Muscle of arm (tissue), 1 donor: ENCODE measurements at regions not wholly inside any gene's neighbourhood (a gene's known extent, or its start where the extent isn't known, plus 50 kb on each side); places are given as distances from the start of the nearest gene placed in this dataset.
"Not testable (repeated sequence)": the region's sequence is repeated elsewhere in the genome, so short reads cannot be mapped to it uniquely, and the experiment has no call there.

Experiments used
- DNase-seq: peaks from one replicate; pipeline ENCODE4 v3.0.0-alpha.2; 2013

DNA sequence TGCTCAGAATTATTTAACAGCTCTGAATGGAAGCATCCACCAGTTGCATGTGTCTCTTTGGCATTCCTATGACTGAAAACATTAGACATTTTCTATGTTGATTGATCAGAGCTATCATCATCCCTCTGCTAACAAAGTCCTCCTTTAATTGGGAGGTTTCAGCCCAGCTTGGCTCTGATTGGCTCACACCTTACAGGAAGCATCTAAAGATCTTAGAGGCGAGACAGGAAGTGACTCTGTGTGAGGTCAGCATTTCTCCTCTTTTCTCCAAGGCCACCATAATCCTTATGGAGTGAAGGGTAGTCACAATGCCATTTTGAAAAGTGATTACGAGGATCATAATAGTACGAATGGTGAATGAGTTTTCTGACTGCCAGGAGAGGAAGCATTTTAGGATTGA lies 260.8 kb downstream of the MIAT start:
- no peak for DNase-seq

DNA sequence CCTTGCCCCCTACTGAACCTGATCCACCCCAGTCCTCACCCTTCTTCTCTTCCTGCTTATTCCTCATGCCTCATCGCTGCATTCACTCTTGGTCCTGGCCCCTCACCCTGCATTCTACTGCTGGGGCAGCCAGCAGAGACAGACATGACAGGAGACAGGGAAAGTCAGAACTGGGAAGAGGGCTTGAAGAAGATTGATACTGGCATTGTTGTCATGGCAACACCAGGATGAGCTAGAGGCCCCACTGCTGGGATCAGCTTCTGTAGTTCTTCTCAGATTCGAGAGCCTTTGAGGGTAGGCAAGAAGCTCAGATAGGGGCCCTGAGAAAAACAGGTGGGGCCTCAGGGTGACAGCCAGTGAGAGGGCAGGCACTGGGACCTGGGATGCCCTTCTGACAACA lies 264.3 kb downstream of the MIAT start:
- no peak for DNase-seq

DNA sequence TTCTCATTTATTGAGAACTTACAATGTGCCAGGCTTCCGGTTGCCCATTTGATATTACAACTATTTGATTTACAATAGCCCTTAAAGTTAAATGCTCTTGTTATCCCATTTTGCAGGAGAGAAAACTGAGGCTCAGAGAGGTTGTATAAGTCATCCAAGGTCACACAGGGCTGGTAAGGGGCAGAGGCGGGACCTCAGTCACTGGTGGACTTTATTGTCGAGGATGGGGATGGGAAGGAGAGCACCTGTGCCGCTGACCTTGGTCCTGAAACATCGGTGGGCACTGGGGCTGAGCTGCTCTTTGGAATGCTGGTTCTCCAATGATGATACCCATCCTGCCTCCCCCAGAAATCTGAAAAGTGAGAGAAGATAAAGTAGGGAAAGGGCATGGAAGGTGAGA lies 265.4 kb downstream of the MIAT start:
- DNase-seq = no peak

DNA sequence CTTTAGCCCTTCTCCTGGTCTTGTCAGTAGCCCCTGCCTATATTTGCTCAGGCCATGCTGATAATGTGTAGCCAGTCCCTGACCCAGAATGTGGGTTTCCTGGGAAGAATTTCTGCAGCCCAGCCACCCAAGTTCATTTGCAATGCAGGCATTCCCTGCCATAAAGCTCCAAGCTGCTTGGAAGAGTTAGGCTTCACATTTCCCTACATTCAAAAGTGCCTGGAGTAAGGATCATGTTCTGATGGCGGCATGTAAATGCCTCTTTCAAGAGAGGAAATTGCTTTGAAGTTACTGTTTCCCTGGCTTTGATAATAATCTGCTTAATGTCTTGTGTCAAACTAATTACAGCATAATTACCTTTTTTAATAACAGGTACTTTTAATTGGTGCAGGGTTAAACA lies 266.1 kb downstream of the MIAT start:
- no peak for DNase-seq

DNA sequence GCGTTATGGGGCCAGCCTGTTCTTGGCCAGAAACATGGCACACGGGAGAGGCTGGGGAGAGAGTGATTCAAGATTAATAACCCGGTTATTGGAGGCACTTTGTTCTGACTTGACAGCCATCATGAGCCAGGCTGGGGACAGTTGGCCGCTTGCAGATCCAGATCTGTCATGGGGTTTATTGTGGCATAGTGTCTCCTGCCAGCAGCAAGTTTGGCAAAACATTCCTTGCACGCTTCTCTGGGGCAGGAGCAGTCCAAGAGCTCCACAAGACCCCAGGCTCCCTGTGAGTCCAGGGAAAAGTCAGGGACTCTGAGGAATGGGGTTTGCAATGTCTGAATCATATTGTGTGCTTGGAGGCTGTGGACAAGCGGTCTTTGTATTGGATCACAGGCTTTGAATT lies 270.4 kb downstream of the MIAT start:
- DNase-seq = no peak

DNA sequence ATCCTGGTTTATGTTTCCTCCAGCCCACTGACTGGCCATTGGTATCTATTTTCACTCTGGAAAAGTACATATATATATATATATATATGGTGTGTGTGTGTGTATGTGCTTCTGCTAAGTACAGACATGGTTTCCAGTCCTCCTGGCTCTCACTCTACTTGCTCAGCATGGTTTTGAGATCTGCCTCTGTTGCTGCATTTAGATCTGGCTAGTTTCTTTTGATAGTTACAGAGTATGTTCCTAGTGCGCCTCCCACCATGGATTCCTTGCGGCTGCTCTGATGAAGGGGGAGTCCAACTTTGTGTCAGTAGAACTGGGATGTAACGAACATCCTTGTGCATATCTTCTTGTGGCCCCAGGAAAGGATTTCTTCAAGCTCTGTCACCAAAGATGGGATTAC lies 274.1 kb downstream of the MIAT start:
- DNase-seq = no peak

DNA sequence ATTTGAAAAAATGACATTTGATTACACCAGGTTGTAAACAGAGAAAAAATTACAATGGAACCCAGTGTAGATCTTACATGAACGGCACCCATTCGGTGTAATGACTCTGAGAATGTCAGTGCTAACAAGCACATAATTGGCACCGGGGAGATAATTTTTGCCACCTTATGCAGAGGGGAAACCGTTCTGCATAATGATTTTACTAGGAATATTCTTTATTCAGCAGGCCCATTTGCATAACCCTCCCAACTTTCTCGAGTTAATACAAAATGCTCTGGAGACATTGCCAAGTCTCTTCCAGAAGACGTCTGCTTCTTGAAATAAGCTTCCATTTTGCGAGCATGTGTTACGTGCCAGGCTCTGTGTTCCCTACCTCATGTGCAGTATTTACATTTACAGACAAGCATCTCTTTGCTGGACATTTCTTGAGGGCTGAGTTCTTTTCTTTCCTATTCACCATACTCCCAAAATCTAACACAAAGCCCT lies 275.8 kb downstream of the MIAT start:
- DNase-seq = no peak

DNA sequence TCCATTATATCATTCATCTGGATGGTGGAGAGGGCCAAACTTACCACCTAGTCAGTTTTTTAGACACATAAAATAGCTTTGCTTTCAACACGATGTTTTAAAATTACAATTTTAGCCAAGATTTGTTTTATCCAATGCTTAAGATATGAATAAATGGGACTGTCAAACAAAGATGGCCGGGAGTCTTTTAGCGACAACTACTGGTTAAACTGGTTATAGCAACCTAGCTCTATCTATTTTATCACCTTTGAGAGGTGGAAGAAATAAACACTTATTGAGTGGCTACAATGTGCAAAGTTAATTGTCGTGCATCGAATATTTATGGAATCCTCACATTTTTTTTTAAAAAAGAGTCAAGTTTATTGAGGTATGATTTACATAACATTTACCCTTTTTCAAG lies 279.8 kb downstream of the MIAT start:
- no peak for DNase-seq

DNA sequence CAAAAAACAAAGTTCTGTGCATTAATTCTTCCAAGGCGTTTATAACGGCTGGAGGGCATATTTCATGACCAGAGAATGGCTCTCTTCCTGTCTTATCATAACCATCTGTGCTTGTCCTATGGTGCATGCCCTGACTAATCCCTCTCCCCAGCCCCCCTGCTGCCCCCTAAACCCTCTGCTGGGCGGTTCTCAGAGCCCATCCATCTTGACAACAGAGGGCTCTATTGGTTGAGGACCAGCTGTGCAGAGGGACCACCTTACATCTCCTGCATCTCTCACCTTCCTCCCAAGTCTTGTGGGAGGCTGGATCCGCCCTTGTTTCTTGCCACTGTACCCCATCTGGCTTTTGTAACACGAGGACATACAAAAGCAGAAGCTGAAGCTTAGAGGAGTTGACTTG lies 282.1 kb downstream of the MIAT start:
- no peak for DNase-seq

DNA sequence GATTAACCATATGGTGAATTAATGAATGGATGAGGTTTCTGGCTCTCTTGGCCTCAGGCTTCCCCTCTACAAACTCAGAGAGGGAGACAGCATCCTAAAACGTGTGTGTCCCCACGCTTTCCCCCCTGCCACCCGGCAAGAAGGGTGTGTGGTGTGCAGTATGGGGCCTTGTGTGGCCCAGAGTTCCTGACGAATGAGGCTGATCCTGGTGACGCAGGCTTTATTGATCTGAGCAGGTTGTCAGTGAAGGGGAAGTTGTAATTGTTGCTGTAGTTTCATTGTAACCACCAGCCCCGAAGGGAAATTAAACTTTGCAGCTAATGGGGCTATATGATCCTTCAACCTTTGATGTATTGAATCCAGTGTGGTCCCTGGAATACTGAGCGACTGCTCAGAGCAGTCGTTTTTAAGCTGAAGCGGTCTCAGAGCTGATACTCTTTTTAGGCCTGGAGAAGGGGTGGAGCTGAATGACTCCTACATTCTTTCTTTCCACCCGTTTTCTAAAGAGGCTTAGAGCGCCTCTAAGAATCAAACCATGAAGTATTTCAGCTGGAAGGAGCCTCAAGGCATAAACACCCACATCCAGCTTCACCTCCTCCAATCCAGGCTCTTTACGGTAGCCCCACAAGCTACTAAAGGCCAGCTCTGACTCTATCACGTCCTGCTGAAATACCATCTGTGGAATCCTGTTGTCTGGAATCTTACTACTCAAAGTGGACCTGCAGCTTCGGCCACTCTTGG lies 284.7 kb downstream of the MIAT start:
- DNase-seq = no peak

DNA sequence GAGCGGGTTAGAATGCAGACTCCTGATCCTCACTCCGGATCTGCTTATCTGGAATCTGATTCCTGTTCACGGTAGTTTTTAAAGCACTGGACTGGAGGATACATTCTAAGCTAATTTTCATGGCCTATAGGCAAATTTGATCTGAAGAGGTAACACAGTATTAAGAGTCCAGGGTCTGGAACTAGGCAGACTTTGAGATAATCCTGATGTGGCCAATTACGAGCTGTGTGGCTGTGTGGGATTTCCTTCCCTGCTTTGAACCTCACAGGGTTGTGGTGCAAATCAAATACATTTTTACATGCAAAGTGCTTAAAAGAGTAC lies 285.2 kb downstream of the MIAT start:
- no peak for DNase-seq

DNA sequence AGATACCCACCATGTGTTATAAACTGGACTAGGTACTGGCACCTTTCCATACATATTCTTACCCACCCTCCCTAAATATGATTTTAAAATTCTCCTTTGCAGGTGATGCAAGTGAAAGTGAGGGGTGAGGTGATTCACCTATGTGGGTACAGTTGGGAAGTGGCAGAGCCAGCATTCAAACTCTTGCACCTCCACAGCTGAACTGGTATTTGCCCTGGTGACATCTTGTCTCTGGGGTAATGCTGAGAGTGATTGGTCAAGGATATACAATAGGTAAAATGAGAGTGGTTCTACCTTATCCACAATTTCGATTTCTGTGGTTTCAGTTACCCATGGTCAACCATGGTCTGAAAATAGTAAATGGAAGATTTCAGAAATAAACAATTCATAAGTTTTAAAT lies 288.2 kb downstream of the MIAT start:
- DNase-seq = no peak

DNA sequence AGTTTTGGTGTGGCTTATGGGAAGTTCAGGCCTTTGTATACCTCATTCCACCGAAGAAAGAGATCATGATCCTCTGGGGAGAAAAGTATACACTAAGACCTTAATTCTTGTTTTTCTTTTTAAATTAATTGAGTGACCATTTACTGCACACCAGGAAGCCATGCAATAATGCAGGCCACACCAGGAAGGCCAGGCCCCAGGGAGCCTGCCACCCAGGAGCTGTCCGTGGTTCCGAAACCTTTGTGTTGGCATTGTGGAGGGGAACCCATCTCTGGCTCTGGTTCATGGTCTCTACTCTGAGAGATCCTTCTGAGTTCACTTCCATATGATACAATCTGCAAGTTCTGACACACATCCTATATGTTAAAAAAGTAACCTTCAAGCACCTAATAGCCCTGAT lies 291.8 kb downstream of the MIAT start:
- no peak for DNase-seq

DNA sequence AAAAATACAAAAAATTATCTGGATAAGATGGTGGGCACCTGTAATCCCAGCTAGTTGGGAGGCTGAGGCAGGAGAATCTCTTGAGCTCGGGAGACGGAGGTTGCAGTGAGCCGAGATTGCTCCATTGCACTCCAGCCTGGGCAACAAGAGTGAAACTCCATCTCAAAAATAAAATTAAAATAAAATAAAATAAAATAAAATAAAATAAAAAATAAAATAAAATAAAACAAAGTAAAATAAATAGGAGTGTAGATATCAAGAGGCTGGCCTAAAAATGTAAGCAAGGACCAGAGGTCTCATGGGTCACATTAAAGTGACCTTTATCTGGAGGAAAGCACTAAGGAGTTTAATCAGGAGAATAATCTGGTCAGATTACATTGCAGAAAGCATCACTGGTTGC lies 293.8 kb downstream of the MIAT start:
- not testable (repeated sequence) for DNase-seq

DNA sequence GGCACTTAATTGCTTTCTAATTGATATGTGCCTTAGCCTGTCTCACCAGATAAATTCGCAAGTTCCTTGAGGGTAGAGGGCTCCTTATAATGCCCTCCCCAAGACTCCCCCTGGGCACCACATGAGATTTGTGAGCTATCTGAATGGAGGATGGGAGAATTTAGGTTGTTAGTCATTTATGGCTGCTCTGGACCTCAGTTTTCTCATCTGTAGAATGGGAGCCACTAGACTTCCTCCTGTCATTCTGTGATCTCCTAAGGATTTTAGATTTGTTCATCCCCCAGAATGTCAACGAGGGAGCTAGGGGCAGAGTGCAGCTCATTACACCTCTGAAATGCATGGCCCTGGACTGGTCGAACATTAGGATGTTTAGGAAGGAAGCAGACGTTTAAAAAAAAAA lies 294.6 kb downstream of the MIAT start:
- no peak for DNase-seq

DNA sequence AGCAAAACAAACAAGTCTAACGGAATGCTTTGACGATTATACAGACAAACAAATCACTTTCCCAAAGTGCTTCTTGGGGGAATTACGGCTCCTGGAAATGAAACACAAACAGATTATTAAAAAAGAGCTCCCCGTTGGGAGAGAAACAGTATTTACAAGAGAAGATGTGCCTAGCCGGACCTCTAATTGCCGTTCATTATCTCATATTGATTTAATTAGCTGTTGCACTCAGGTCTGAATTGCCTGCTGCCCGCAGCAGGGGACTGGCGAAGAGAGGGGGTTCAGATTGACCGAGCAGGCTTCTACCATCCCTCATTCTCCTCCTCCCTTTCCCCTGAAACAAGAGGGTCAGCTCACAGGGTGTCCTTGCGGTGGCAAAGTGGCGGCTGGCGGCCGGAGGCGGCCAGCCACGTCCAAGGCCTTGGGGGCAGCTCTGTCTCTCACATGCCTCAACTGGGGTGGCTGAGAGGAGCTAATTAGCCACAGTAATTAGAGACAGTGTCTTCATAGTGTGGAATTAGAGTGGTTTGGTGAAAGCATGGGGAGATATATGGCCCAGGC lies 295.1 kb downstream of the MIAT start:
- no peak for DNase-seq

DNA sequence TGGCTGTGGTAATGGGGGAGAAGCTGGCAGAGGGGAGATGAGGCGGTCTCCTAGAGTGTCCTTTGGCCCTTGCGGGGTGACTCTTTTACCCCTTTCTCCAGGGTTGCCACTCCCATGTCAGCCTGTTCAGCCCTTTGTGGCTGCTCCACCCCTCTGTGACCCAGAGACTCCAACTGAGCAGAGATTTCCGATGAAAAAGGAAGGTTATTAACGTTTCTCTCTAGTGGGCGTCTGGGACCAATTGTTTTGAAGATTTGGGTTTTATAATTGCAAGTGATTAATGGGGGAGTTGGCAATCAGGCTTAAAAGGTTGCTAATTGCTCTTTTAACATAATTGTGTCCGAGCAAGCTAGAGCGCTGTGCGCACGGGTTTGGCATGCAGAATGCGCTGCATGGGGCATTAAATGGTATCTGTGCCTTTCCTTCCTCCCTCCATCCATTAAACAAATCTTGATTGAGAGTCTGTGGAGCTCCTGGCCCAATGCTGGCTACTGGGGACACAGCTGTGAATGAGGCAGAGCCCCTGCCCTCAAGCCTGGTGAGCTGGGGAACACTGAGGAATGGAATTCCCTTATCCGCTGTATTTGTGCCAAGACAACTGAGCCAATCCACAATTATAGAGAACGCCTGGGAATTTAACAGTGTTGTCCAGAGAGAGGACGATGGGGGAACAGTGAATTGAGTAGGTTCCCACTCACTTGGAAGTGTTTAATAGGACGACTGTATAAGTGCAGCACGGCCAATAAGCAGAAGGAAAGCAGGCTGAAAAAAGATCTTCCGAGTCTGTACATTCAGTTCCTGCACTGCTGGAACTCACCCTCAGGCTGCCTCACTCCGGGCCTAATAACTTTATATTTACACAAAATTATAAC lies 295.9 kb downstream of the MIAT start:
- DNase-seq = peak; percentile 41

DNA sequence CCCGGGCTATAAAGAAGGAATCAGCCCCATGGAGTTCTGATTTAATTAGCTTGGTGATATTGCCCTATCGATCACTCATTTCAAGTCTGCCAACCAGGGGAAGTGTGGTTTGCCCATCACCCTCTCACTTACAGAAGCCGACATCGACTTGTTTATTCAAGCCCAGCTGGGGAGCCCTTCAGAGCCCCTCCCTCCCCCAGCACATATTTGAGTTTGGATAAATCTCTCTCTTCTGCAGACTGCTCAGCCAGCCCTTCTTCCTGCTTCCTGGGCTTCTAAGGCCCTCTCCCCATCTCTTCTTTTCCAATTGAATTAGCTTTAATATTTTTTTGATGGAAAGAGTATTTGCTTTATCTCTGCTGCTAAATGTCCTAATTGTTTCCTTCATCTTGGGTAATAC lies 299.0 kb downstream of the MIAT start:
- no peak for DNase-seq

DNA sequence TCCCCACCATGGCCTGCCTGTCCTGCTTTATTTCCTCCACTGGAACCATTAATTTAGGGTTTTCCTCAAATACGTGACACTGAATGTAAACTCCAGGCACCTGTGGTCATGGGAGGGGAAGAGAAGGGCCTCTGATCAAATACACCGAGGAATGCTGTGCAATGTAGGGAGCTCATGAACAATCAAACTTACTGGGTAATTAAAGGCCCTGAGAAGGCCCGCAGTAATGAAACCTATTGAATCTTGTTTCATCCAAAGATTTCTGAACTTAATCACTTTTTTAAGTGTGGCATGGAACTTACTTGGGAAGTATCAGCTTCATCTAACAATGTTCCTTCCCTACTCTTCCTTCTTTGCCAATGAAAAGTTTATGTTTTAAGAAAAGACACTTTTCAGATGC lies 299.8 kb downstream of the MIAT start:
- no peak for DNase-seq

DNA sequence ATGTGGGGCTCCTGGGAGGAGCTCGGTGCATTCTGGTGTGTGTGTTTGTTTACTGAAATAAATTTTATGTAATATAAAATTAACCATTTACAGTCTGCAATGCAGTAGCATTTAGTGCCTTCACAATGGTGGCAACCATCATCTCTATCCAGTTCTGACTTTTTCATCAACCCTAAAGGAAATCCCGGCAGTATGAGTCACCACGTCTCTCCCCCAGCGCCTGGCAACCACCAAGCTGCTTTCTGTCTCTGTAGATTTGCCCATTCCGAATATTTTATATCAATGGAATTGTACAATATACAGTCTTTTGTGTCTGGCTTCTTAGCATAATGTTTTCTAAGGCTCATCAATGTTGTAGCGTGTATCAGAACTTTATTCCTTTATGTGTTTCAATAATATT lies 300.5 kb downstream of the MIAT start:
- DNase-seq = no peak

DNA sequence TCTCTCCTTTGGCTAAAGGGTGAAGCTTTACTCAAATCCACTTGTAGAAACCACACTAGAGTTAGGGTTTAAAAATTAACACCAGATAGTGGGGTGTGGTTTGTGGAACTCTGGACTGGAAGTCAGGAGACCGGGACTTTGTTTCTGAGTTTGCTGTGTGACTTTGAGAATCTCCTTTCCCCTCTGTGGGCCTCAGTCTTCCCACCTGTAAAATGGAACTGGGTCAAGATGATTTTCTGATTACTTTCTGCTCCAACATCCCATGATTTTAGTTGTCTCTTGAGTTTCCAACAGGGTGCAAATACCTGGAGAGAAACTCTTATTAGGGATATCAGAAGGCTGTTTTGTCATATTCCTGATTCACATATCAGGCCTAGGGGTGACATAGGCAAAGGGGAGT lies 301.0 kb downstream of the MIAT start:
- DNase-seq = no peak

DNA sequence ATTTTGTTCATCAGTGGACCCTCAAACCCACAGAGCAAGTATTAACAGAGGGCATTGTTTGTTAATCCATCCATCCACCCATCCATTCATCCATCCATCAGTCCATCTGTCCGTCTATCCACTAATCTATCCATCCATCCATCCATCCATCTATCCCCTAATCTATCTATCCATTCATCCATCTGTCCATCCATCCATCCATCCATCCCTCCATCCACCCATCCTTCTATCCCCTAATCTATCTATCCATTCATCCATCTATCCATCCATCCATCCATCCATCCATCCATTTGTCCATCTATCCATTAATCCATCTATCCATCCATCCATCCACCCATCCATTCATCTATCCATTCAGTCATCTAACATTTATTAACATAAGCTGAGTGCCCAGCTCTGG lies 307.3 kb downstream of the MIAT start:
- DNase-seq = no peak

DNA sequence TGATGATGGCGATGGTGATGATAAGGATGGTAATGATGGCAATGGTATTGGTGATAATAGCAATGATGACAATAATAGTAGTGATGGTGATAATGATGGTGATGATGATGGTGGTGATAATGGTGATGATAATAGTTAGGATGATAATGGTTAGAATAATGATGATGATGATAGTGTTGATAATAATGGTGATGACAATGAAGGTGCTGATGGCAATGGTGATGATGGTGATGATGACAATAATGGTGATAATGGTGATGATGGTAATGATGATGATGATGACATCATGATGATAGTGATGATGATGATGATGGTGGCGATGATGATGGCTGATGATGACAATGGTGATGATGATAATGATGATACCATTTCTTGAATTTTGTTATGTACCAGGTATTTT lies 309.9 kb downstream of the MIAT start:
- DNase-seq = no peak
